NCI-H2227 (cell line): ENCODE measurements at regions not wholly inside any gene's neighbourhood (a gene's known extent, or its start where the extent isn't known, plus 50 kb on each side); places are given as distances from the start of the nearest gene placed in this dataset.
"Not testable (repeated sequence)": the region's sequence is repeated elsewhere in the genome, so short reads cannot be mapped to it uniquely, and the experiment has no call there.

Experiments used
- DNase-seq: peaks from one replicate; lab custom pipeline; 2025; ENCODE audit not compliant: unreplicated experiment; lab: John Stamatoyannopoulos, UW

DNA sequence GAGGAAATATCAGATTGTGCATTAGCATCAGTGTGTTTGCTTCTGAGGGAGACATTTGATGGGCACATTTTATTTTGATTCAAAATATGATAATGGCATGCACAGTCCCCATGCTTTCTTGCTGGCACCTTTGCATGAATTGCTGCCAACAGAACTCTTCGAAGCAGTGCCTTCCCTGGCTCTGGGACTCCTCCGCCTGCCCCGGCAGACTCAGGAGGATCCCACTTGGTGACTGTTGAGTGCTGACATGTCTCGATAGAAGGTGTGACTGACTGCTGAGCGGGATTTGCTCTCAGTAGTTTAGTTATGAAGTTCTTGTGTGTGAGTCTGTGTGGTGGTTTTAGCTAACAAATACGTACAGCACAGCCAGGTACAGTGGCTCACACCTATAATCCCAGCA, 239.7 kb downstream of the FGF9 start:
- no peak for DNase-seq

DNA sequence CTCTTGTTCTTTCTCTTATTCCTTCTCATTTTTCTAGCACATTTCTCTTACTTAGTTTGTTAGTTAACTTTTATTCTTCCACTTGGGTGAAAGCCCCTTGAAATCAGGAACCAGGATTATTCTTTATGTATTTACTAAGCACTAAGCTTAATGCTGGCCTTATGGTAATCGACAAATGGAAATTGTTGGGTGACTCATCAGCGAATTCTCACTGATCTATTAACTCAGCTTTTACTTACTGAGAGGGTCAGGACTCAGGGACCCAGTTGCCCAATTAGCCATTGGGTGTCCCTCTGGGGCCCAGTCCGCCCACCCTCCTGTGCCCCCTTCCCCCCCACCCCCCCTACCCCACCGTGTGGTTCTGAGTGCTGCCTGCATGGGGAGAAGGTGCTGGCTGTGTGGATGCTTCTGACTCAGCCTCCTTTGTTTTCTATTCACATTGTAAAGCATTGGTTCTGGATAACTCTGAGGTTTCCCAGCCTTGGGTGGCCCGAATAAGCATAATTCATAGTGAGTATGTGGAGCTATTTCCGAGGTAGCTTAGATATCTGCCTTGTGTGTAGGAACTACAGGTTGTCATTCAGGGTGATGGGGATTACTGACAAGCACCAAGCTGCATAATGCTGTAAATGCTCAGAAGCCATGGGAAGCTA, 240.9 kb downstream of the FGF9 start:
- no peak for DNase-seq

DNA sequence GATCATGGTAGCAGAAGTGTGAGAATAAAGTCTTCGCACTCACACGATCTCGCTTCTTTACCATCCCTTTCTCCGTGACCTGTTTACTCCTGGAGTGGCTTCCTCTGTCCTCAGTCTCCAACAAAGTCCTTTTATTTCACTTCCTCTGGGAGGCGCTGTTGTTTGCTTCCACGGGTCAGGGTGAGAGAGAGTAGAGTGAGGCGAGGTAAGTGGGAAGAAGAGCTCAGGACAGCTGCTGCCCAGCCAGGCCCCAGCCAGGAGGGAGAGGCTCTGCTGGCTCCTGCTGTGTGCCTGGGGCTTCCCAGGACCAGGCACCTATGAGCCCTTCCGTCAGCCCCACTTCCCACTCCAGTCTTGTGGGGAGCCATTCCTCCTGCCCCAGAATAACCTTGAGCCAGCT, 242.1 kb downstream of the FGF9 start:
- DNase-seq = no peak

DNA sequence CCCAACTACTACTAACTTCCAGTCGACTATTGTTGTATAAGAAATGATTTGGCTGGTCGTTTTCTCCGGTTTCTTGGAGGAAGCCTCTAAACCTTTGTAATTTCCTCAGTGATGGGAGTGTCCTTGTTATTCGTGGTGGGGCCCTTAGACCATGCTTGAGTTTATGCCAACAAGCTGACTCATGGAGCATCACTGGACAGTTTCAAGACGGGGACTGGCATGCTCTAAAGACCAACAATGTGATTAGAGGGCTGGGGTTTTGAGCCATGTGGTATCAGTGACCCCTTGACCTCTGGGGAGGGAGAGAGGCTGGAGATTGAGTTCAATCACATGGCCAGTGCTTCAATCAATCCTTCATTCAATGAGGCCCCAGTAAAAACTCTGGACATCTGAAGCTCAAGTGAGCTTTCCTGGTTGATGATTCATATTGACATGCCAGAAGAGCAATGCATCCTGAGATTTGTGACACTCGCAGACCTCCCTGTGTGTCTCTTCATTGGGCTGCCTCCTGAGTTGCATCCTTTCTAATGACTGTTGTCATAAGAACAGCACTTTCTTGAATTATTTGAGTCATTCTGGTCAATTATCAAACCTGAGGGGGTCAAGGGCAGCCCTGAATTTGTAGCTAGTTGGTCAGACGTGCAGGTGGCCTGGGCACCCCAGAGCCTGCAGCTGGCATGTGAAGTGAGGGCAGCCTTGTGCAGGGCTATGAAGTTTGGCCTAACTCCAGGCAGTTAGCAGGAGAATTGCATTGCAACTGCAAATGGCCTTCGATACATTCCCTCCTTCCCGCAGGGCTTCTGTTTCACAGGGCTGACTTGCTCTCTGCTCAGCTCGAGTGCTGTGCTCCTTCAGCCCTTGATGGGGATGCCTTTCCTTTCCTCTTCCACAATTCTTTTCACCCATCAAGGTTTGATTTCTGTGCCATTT, 246.5 kb downstream of the FGF9 start:
- no peak for DNase-seq

DNA sequence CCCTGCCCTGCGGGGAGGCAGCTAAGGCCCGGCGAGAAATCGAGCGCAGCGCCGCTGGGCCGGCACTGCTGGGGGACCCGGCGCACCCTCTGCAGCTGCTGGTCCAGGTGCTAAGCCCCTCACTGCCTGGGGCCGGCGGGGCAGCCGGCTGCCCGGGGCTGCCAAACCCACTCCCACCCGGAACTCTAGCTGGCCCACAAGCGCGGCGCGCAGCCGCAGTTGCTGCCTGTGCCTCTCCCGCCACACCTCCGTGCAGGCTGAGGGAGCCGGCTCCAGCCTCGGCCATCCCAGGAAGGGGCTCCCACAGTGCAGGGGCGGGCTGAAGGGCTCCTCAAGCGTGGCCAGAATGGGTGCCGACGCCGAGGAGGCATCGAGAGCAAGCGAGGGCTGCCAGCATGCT, 249.9 kb downstream of the FGF9 start:
- DNase-seq = not testable (repeated sequence)

DNA sequence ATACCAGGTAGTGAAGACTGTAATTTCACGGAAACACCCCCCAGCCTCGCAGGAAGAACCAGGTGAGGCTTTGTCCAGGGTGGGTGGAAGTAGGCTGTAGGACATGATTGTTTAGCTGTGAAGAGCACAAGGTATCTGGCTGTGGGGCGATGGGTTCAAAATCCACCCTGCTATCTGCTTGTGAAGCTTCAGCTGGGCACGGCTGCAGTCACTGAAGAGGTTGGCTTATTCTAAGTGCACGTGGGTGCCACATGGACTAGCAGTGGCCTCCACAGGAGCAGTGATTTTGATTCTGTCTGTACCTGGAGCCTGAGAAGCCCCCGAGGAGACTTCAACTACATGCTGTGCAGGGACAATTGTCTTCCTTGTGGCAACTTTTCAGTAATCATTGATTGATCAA, 254.1 kb downstream of the FGF9 start:
- DNase-seq = no peak

DNA sequence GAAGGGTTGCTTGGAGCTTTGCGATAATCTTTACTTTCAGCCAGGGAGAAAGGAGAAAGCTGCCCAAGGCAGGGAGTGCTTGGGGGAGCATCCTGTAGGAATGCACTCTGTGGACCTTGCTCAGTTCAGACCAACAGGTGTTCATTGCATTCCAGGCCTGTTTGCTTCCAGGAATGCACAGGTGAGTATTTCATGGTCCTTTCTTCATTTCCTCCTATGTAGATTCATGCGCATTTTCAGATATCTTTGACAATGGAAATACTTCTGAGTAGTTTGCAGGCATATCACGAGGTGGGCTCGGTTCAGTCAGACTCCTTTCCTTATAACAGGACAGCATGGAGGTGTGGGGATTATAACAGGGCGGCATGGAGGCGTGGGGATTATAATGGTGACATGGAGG, 254.8 kb downstream of the FGF9 start:
- no peak for DNase-seq

DNA sequence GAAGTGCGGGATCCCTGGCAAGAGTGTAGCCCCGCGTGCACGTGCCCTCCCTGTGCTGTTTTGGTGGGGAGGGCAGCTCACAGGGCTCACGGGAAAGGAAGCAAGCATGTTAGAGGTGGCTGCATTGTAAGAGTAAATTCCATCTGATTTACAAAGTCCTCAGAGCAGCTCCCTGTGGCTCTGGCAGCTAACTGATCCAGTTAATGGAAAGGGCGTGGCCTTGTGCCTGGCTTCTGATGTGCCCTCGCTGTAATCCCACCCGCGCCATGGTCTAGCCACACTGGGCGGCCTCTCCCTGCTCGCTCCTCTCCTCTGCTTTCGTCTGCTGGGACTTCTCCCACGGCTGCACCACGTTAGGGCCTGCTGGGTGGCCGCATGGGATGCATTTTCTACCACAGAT, 258.5 kb downstream of the FGF9 start:
- DNase-seq = no peak

DNA sequence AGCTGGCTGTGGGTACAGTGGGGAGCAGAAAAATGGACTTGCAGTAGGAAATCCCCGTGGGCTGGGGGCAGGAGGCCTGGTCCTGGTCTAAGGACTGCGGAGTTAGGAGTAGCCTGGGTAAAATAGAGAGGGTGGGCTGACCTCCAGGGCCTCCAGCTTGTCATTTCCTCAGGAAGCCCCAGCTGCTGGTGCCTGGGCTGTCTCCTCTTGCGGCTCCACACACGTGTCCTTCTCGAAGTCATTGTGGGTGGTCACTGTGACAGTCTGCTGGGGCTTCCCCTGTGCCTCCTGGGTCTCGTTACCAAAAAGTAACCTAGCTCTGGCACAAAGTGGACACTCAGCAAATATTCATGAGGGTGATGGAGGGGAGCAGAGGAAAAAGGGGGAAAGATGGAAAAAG, 259.7 kb downstream of the FGF9 start:
- no peak for DNase-seq

DNA sequence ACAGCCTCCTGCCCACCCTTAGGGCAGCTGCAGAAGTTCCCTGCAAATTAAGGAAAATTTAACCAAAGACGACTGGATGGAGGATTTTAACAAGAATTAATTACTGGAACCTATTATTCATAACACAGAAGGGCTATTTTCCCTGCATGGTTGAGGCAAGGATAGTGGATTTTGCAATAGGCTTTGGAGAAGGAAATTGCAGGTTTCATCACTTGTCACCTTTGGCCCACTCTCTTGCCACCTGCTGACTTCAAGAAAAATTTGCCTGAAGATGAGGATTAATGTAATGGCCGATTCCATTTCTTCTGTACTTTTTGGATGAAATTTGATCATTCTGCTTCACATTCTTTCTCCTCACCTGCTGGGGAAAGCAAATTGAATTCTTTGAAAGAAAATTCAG, 261.7 kb downstream of the FGF9 start:
- no peak for DNase-seq

DNA sequence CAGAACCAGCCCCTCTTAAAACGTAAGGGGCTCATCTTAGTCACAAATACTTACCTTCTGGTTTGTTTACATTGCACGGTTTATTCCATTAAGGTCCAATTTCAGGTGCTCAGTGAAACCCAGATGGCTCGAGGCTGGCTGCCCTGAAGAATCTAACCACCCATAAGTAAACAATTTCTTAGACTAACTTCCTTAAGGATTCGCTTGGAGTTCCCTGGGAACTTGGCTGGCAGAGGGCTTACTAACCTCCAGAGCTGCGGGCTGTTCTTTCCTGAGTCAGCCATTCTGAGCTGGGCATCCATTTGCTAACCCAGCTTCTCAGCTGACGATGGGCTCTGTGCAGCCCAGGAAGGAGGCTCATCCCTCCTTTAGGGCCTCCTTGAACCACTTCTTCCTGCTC, 262.1 kb downstream of the FGF9 start:
- DNase-seq = no peak

DNA sequence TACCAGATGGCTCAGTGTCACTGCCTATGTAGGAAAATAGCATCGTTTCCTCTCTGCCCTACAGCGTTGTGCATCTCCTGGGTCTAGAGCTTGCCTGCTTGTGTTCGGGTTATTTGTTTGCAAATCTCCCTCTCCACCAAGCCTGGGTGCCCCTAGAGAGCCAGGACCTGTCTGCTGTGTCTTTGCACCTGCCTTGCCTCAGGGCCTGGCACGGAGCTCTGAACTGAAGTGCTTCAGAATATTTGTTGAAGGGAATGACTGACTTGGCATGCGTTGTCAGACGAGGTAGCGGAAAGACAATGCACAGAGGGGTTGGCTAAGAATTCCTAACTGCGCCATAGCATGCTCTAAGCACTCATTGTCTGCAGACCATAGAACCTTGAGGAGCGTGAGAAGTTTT, 263.4 kb downstream of the FGF9 start:
- no peak for DNase-seq

DNA sequence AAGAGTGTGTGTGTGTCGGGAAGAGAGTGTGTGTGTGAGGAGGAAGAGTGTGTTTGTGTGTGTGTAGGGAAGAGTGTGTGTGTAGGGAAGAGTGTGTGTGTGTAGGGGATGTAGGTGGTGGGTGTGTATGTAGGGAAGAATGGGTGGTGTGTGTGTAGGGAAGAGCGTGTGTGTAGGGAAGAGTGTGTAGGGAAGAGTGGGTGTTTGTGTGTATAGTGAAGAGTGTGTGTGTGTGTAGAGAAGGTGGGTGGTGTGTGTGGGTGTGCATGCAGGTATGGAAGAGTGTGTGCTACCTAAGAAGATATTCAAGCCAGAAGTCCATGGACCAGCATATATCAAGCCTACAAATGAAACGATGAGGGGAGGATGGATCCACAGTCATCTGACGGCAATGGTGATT, 265.8 kb downstream of the FGF9 start:
- DNase-seq = no peak

DNA sequence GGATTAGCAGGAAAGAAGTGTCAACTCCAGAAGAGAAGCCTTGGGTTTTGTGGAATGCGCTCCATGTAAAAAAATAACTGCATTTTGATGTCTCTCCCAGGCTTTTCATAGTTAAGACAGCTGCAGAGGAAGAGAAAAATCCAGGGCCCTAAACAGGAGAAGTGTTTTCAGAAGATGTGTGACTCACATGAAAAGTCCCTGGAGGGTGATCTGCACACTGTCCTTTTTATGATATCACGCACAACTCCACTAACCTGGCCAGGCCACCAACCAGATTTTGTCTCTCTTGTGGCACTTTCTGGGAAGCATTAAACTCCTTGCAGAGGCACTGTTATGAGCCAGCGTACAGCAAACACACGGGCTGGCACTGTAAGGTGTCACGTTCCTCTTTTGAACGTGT, 267.3 kb downstream of the FGF9 start:
- DNase-seq = no peak

DNA sequence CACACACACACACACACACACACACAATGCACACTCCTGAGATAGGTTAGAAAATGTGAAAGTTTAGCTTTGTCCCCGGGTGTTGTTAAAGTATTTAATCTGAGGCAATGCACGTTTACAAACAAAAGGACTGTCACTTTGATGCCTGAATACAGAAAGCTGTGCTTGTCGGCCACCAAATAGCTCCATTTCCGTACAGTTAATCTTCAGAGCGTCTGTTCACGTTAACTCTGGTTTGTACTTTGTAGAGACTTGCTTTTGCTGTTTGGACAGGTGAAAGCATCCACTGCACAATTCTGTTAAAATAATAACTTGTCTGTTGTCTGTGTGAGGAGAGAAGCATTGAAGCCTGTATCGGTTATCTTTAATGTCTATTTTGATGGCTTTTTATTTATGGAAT, 267.8 kb downstream of the FGF9 start:
- no peak for DNase-seq

DNA sequence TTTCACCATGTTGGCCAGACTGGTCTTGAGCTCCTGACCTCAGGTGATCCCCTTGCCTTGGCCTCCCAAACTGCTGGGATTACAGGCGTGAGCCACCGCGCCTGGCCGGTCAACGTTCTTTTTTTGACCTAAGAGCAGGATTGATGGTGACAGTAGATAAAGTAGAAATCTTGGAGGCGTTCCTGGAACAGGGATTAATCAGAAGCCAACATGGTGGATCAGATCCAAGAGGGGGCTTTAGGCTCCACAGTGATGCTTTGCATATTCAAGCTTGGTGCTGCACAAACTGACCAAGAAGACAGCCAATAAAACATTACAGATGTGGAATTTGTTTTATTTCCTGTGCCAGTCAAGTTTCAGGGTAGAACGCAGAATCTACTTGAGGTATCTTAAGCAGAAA, 271.2 kb downstream of the FGF9 start:
- DNase-seq = no peak

DNA sequence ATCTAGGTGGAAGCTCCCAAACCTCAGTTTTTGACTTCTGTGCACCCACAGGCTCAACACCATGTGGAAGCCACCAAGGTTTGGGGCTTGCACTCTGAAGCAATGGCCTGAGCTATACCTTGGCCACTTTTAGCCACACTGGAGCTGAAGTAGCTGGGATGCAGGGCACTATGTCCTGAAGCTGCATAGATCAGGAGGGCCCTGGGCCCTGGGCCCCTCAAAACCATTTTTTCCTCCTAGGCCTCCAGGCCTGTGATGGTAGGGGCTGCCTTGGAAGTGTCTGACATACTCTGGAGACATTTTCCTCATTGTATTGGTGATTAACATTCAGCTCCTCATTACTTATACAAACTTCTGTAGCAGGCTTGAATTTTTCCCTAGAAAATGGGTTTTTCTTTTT, 273.7 kb downstream of the FGF9 start:
- DNase-seq = no peak

DNA sequence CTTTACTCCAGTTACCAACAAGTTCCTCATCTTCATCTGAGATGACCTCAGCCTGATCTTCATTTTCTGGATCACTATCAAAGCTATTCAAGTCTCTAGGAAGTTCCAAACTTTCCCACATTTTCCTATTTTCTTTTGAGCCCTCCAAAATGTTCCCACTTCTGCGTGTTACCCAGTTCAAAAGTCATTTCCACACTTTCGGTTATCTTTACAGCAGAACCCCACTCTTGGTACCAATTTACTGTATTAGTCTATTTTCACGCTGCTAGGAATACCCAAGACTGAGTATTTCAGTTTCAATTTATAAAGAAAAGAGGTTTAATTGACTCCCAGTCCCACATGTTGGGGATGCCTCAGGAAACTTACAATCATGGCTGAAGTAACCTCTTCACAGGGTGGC, 274.3 kb downstream of the FGF9 start:
- no peak for DNase-seq

DNA sequence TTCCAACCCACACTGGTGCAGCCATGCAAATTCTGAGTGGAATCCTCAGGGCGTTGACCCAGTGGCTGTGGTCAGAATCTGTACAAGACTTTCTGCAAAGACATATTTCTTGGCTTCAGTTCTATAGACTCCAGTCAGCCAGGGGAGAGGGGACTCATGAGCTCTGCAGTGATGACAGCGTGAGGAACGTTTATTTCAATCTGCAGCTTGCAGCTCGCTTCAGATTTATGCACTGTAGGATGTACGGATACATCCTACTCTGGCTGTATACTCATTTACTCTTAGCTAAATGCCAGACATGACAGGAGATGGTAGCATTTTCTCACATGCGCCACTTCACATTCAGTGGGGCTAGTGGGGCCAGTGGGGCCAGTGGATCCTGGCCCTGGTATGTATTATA, 276.1 kb downstream of the FGF9 start:
- DNase-seq = no peak

DNA sequence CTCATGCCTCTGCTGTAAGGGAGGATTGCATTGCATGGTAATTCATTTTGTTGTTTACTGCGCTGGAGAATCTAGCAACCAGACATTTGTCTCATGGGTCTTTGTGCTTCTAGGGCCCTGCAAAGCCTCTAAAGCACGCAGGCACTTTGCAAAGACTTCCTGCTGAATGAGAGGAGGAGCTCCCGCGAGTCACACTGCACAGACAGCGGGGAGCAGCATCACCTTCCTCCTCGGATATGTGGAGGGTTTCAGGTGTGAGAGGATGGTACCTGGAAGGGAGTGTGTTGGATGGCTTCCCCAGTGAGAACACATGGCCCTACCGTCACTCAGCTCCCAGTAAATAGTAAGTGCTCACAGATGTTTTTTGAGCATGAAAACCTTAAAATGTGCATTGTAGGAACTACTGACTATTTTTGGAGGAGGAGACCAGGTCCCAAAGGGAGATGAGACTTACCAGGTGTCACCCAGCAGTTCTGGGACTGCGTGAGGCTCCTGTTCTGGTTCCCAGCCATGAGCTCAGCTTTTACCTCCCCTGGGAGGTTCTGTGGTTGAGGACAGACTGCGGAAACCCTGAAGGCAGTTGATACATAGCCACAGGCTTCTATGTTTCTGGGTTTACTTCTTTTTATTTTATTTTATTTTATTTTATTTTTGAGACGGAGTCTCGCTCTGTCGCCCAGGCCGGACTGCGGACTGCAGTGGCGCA, 278.0 kb downstream of the FGF9 start:
- no peak for DNase-seq

DNA sequence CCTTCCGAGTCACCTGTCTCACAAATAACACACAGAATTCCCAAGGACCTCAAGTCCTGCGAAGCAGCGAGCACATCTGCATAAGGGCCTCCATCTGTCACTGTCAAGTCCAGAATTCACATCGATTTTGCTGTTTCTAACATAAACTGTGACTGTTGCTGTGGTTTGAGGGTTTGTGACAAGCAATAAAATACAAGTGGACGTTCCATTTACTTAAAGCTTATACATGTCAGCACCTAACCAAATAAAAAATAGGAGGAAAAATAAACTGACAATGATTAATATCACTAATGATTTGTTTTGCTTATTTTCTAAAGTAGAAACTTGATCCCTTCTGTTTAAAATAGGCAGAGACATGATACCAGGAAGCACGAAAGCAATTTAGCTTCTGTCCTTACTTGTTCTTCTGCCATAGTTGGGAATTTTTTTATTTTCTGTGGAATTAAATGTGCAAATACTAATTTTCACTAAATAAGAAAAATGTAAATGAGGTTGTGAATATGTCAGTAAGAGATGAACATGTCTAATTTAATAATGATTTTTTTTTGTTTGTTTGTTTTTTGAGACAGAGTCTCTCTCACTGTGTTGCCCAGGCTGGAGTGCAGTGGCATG, 279.1 kb downstream of the FGF9 start:
- no peak for DNase-seq

DNA sequence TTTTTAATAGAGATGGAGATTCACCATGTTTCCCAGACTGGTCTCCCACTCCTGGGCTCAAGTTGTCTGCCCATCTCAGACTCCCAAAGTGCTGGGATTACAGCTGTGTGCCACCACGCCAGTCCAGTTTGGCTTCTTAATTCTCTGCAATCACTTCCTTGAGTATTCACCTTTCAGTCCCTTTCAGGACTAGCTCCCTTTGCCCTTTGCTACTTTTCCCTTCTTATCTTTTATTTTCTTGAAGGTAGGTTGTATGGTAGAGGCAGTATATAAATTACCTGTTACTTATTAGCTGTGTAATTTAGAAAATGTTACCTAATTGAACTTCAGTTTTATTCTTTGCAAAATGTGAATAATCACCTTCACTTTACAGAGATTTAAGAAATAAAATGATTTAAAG, 285.8 kb downstream of the FGF9 start:
- DNase-seq = no peak
